ENCODE measurements at regions not wholly inside any gene's neighbourhood (a gene's known extent, or its start where the extent isn't known, plus 50 kb on each side); places are given as distances from the start of the nearest gene placed in this dataset.

GRCh38 chr12:42946871-42947381 is 357.4 kb upstream of the PRICKLE1 start:
- no peaks in the 10 kb centered on the region for H4K20me1 ChIP-seq (ENCODE audit: control insufficient read depth, insufficient read depth, insufficient read length)

More at GRCh38 chr12:42946871-42947381, 357.4 kb upstream of the PRICKLE1 start:
- Histone ChIP-seq H2AK5ac (ENCODE audit: insufficient read length, low read length) (no peak overlapping the region), H3K79me1 (ENCODE audit: insufficient read depth, low read depth, low read length, poor library complexity, severe bottlenecking) (no peaks in the 10 kb centered on the region), H3K9ac (ENCODE audit: extremely low read depth, insufficient read length, low read length) (no peak overlapping the region), H3K18ac (ENCODE audit: insufficient read length, low read depth, low read length) (no peak overlapping the region), H4K91ac (ENCODE audit: insufficient read length, low read depth, low read length) (no peak overlapping the region), H3T11ph (ENCODE audit: low read length) (no peak overlapping the region), H3K23ac (ENCODE audit: insufficient read length, low read depth, low read length) (no peak overlapping the region), H2BK5ac (ENCODE audit: insufficient read length, low read length) (no peak overlapping the region), H2AFZ (ENCODE audit: low read length) (no peak overlapping the region), H4K8ac (replicated peaks; ENCODE audit: insufficient read length, low read depth, low read length) (no peak overlapping the region), H2BK120ac (ENCODE audit: low read depth, low read length, poor library complexity, severe bottlenecking) (no peak overlapping the region), H3K4me1 (ENCODE audit: insufficient read depth, low read length) (no peaks in the 10 kb centered on the region), H3K79me2 (ENCODE audit: insufficient read depth, low read length) (no peaks in the 10 kb centered on the region), H3K9me3 (ENCODE audit: control insufficient read depth, low read depth, low read length) (no peaks in the 10 kb centered on the region), H3K23me2 (ENCODE audit: insufficient read length, low read depth, low read length, poor library complexity, severe bottlenecking) (no peaks in the 10 kb centered on the region), H3K27ac (ENCODE audit: insufficient read length, low read depth, low read length) (no peak overlapping the region), H3K4ac (ENCODE audit: low read depth, low read length) (no peak overlapping the region), H2BK12ac (ENCODE audit: insufficient read length, low read depth, low read length) (no peak overlapping the region), H3K4me2 (ENCODE audit: insufficient read depth, insufficient read length, low read length) (no peak overlapping the region), H3K27me3 (ENCODE audit: insufficient read depth, low read length) (no peaks in the 10 kb centered on the region), H4K5ac (ENCODE audit: insufficient read length, low read depth, low read length) (no peak overlapping the region), H3K14ac (ENCODE audit: insufficient read depth, low read length) (no peak overlapping the region), H3K56ac (ENCODE audit: insufficient read length, low read depth, low read length) (no peak overlapping the region), H2BK20ac (ENCODE audit: low read depth, low read length, poor library complexity, severe bottlenecking) (no peak overlapping the region), H2BK15ac (ENCODE audit: low read depth, low read length) (no peak overlapping the region)
- Mint-ChIP-seq H3K27me3 (ENCODE audit: low read depth) (no peaks in the 10 kb centered on the region), H3K9me3 (peaks cover 27 to 28% of the 10 kb centered on the region in 2 experiments), H3K4me3 (no peak overlapping the region), H3K36me3 (ENCODE audit: insufficient read depth in 1 of 3, low read depth in 3 of 3) (peaks cover 6 to 25% (median 18%) of the 10 kb centered on the region in 3 experiments; a peak in 6 of 7 replicates), H3K4me1 (no peaks in the 10 kb centered on the region), H3K27ac (no peak overlapping the region; a peak in 1 of 7 replicates)
- DNase-seq = no peak
- WGBS (ENCODE audit: extremely low coverage, insufficient read length, low lambda C conversion rate) = no CpG with 5 or more reads among the region's 2 CpGs
- TF ChIP-seq CTCF (conservative IDR thresholded peaks at IDR 0.05) = no peak
